H9 (cell line): ENCODE measurements at regions not wholly inside any gene's neighbourhood (a gene's known extent, or its start where the extent isn't known, plus 50 kb on each side); places are given as distances from the start of the nearest gene placed in this dataset.

Source experiments
- DNase-seq: peaks from one replicate; pipeline ENCODE4 v3.0.0-alpha.2; 2017
- H2AFZ ChIP-seq: one replicate; pipeline ENCODE4 v1.6.1; 2013; ENCODE audit warnings: mild to moderate bottlenecking, low read length, control low read depth, moderate library complexity
- H2AK5ac ChIP-seq: 2 replicates; pipeline ENCODE4 v1.6.1; 2013; ENCODE audit warnings: low read length, control low read depth, mixed read lengths; ENCODE audit not compliant: insufficient read length
- H2BK120ac ChIP-seq: one replicate; pipeline ENCODE4 v1.6.1; 2013; ENCODE audit warnings: low read depth, mild to moderate bottlenecking, low read length, control low read depth, inconsistent platforms; ENCODE audit not compliant: poor library complexity, severe bottlenecking
- H2BK12ac ChIP-seq: 2 replicates; pipeline ENCODE4 v1.6.1; 2013; ENCODE audit warnings: low read length, control low read depth, mixed read lengths, low read depth; ENCODE audit not compliant: insufficient read length
- H2BK15ac ChIP-seq: 2 replicates; pipeline ENCODE4 v1.6.1; 2013; ENCODE audit warnings: low read depth, low read length, control low read depth
- H2BK20ac ChIP-seq: one replicate; pipeline ENCODE4 v1.6.1; 2013; ENCODE audit warnings: low read depth, mild to moderate bottlenecking, low read length, control low read depth, inconsistent platforms; ENCODE audit not compliant: poor library complexity, severe bottlenecking
- H2BK5ac ChIP-seq: 2 replicates; pipeline ENCODE4 v1.6.1; 2013; ENCODE audit warnings: low read length, control low read depth, mixed read lengths; ENCODE audit not compliant: insufficient read length
- H3K14ac ChIP-seq: 2 replicates; pipeline ENCODE4 v1.6.1; 2013; ENCODE audit warnings: low read length, control low read depth; ENCODE audit not compliant: insufficient read depth
- H3K18ac ChIP-seq: 2 replicates; pipeline ENCODE4 v1.6.1; 2013; ENCODE audit warnings: low read depth, mild to moderate bottlenecking, mixed read lengths, low read length, control low read depth; ENCODE audit not compliant: insufficient read length
- H3K23ac ChIP-seq: 2 replicates; pipeline ENCODE4 v1.6.1; 2013; ENCODE audit warnings: low read length, control low read depth, mixed read lengths, low read depth; ENCODE audit not compliant: insufficient read length
- H3K23me2 ChIP-seq: 2 replicates; pipeline ENCODE4 v1.6.1; 2013; ENCODE audit warnings: low read depth, mild to moderate bottlenecking, mixed read lengths, low read length, control low read depth; ENCODE audit not compliant: insufficient read length, poor library complexity, severe bottlenecking
- H3K27ac ChIP-seq: 2 replicates; pipeline ENCODE4 v1.5.1; 2013; ENCODE audit warnings: low read length, control low read depth, mixed read lengths, low read depth; ENCODE audit not compliant: insufficient read length
- H3K27me3 ChIP-seq: 2 replicates; pipeline ENCODE4 v1.6.1; 2013; ENCODE audit warnings: low read length, control low read depth, inconsistent platforms; ENCODE audit not compliant: insufficient read depth
- H3K4ac ChIP-seq: 2 replicates; pipeline ENCODE4 v1.6.1; 2013; ENCODE audit warnings: low read depth, mild to moderate bottlenecking, control low read depth, inconsistent platforms, low read length, moderate library complexity
- H3K4me1 ChIP-seq: 2 replicates; pipeline ENCODE4 v1.6.1; 2013; ENCODE audit warnings: low read length, control low read depth, inconsistent platforms; ENCODE audit not compliant: insufficient read depth
- H3K4me2 ChIP-seq: 2 replicates; pipeline ENCODE4 v1.6.1; 2013; ENCODE audit warnings: low read length, control low read depth, mixed read lengths; ENCODE audit not compliant: insufficient read length, insufficient read depth
- H3K56ac ChIP-seq: 2 replicates; pipeline ENCODE4 v1.6.1; 2013; ENCODE audit warnings: low read depth, mild to moderate bottlenecking, mixed read lengths, low read length, control low read depth; ENCODE audit not compliant: insufficient read length
- H3K79me1 ChIP-seq: 2 replicates; pipeline ENCODE4 v1.6.1; 2013; ENCODE audit warnings: low read depth, mild to moderate bottlenecking, moderate library complexity, low read length, control low read depth, inconsistent platforms; ENCODE audit not compliant: insufficient read depth, poor library complexity, severe bottlenecking
- H3K79me2 ChIP-seq: 2 replicates; pipeline ENCODE4 v1.6.1; 2013; ENCODE audit warnings: low read length, control low read depth, inconsistent platforms; ENCODE audit not compliant: insufficient read depth
- H3K9ac ChIP-seq: 2 replicates; pipeline ENCODE4 v1.6.1; 2013; ENCODE audit warnings: low read length, control low read depth, mixed read lengths; ENCODE audit not compliant: insufficient read length; ENCODE audit errors: extremely low read depth
- H3K9me3 ChIP-seq: one replicate; pipeline ENCODE4 v1.6.1; 2013; ENCODE audit warnings: low read depth, low read length, inconsistent platforms; ENCODE audit not compliant: control insufficient read depth
- H3T11ph ChIP-seq: one replicate; pipeline ENCODE4 v1.6.1; 2013; ENCODE audit warnings: mild to moderate bottlenecking, low read length, control low read depth, inconsistent platforms
- H4K20me1 ChIP-seq: one replicate; pipeline ENCODE4 v1.6.1; 2013; ENCODE audit not compliant: control insufficient read depth, insufficient read length, insufficient read depth
- H4K5ac ChIP-seq: 2 replicates; pipeline ENCODE4 v1.6.1; 2013; ENCODE audit warnings: low read depth, mild to moderate bottlenecking, mixed read lengths, low read length, control low read depth; ENCODE audit not compliant: insufficient read length
- H4K8ac ChIP-seq: replicated peaks from 2 replicates; pipeline ENCODE4 v1.6.1; 2013; ENCODE audit warnings: low read length, control low read depth, mixed read lengths, low read depth; ENCODE audit not compliant: insufficient read length
- H4K91ac ChIP-seq: 2 replicates; pipeline ENCODE4 v1.6.1; 2013; ENCODE audit warnings: low read depth, mild to moderate bottlenecking, moderate library complexity, mixed read lengths, low read length, control low read depth; ENCODE audit not compliant: insufficient read length
- H3K27ac Mint-ChIP-seq, 3 experiments: 2 replicates in 2 of 3; 3 replicates in 1 of 3; pipeline ENCODE4 v1.8.0; 2020 to 2021; ENCODE audit warnings: mixed read lengths in 3 of 3, mild to moderate bottlenecking in 1 of 3, moderate library complexity in 1 of 3
- H3K27me3 Mint-ChIP-seq: 2 replicates; pipeline ENCODE4 v1.8.0; 2021; ENCODE audit warnings: low read depth, mild to moderate bottlenecking, moderate library complexity, mixed read lengths
- H3K36me3 Mint-ChIP-seq, 3 experiments: 2 replicates in 2 of 3; 3 replicates in 1 of 3; pipeline ENCODE4 v1.8.0; 2020 to 2021; ENCODE audit warnings: low read depth in 3 of 3, mixed read lengths in 3 of 3; ENCODE audit not compliant: insufficient read depth in 1 of 3
- H3K4me1 Mint-ChIP-seq, 2 experiments: 2 replicates each; pipeline ENCODE4 v1.8.0; 2020; ENCODE audit warnings: mixed read lengths in 2 of 2
- H3K4me3 Mint-ChIP-seq, 2 experiments: 2 replicates in 1 of 2; 3 replicates in 1 of 2; pipeline ENCODE4 v1.8.0; 2020 to 2021; ENCODE audit warnings: mild to moderate bottlenecking in 2 of 2, mixed read lengths in 2 of 2, moderate library complexity in 1 of 2
- H3K9me3 Mint-ChIP-seq, 2 experiments: 2 replicates in 1 of 2; 3 replicates in 1 of 2; pipeline ENCODE4 v1.8.0; 2020; ENCODE audit warnings: mild to moderate bottlenecking in 2 of 2, mixed read lengths in 2 of 2, moderate library complexity in 1 of 2
- WGBS: extraction: QIAGEN DNeasy Blood & Tissue Kit; methylation state at CpG from one replicate; pipeline ENCODE4 v1.1.7; 2013; ENCODE audit warnings: missing lambda C conversion rate, low lambda C conversion rate, mixed read lengths; ENCODE audit not compliant: insufficient read length; ENCODE audit errors: extremely low coverage; 5-methylcytosine and 5-hydroxymethylcytosine counted together
- TF ChIP-seq, protein P1 (sequence below): fragments of 200-600 bp; sonication (generic); conservative IDR thresholded peaks from 3 replicates; pipeline ENCODE4 v1.8.0; 2021; ENCODE audit warnings: antibody characterized with exemption, mild to moderate bottlenecking

DNA sequence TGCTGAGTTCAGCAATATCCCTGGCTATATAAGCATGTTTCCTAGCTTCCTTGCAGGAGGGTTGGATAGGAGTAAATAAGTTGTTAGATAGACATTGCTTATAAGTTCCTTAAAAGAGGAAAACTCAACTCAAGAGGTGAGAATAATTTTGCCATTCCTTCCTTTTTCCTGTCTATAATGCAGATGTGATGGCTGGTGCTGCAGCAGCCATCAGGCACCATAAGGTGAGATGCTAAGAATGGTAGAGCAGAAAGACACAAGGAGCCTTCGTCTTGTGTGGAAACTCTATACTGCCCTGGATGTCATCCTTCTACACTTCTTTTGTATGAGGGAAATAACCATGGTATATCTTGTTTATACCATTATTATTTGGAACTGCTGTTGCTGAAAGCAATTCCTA lies 74.5 kb upstream of the GRK3 start:
- H3T11ph ChIP-seq = no peak overlapping the region
- H3K27me3 ChIP-seq = no peaks in the 10 kb centered on the region
- WGBS = no CpG with 5 or more reads among the region's 1 CpG
- TF ChIP-seq, protein P1, sequence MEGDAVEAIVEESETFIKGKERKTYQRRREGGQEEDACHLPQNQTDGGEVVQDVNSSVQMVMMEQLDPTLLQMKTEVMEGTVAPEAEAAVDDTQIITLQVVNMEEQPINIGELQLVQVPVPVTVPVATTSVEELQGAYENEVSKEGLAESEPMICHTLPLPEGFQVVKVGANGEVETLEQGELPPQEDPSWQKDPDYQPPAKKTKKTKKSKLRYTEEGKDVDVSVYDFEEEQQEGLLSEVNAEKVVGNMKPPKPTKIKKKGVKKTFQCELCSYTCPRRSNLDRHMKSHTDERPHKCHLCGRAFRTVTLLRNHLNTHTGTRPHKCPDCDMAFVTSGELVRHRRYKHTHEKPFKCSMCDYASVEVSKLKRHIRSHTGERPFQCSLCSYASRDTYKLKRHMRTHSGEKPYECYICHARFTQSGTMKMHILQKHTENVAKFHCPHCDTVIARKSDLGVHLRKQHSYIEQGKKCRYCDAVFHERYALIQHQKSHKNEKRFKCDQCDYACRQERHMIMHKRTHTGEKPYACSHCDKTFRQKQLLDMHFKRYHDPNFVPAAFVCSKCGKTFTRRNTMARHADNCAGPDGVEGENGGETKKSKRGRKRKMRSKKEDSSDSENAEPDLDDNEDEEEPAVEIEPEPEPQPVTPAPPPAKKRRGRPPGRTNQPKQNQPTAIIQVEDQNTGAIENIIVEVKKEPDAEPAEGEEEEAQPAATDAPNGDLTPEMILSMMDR = no peak
- no peak overlapping the region for H3K14ac ChIP-seq
- no peak overlapping the region for H3K4me3 Mint-ChIP-seq
- no peak overlapping the region for H3K27ac Mint-ChIP-seq
- no peaks in the 10 kb centered on the region for H3K79me1 ChIP-seq
- H2BK120ac ChIP-seq = no peak overlapping the region
- H2BK5ac ChIP-seq = no peak overlapping the region
- H4K20me1 ChIP-seq = no peaks in the 10 kb centered on the region
- H3K23me2 ChIP-seq = no peaks in the 10 kb centered on the region
- H3K9ac ChIP-seq = no peak overlapping the region
- H3K56ac ChIP-seq = no peak overlapping the region
- no peak overlapping the region for H2AFZ ChIP-seq
- no peaks in the 10 kb centered on the region for H3K9me3 Mint-ChIP-seq
- no peak overlapping the region for H4K91ac ChIP-seq
- no peaks in the 10 kb centered on the region for H3K27me3 Mint-ChIP-seq
- no peak overlapping the region for H3K4me2 ChIP-seq
- no peak overlapping the region for H2AK5ac ChIP-seq
- no peak overlapping the region for H3K27ac ChIP-seq
- H3K4ac ChIP-seq = no peak overlapping the region
- H3K79me2 ChIP-seq = no peaks in the 10 kb centered on the region
- H2BK20ac ChIP-seq = no peak overlapping the region
- H2BK15ac ChIP-seq = no peak overlapping the region
- H3K9me3 ChIP-seq = no peaks in the 10 kb centered on the region
- H3K36me3 Mint-ChIP-seq = peaks cover 0 to 24% (median 8%) of the 10 kb centered on the region in 3 experiments; a peak in 3 of 7 replicates
- H4K5ac ChIP-seq = no peak overlapping the region
- no peak for DNase-seq
- no peak overlapping the region for H4K8ac ChIP-seq
- no peak overlapping the region for H3K18ac ChIP-seq
- H3K4me1 Mint-ChIP-seq = peaks cover 14 to 16% of the 10 kb centered on the region in 2 experiments
- no peak overlapping the region for H3K23ac ChIP-seq
- no peaks in the 10 kb centered on the region for H3K4me1 ChIP-seq
- no peak overlapping the region for H2BK12ac ChIP-seq
